ENCODE measurements at regions not wholly inside any gene's neighbourhood (a gene's known extent, or its start where the extent isn't known, plus 50 kb on each side); places are given as distances from the start of the nearest gene placed in this dataset.
"Not testable (repeated sequence)": the region's sequence is repeated elsewhere in the genome, so short reads cannot be mapped to it uniquely, and the experiment has no call there.

- TF ChIP-seq CTCF (conservative IDR thresholded peaks at IDR 0.05); EZH2 (IDR thresholded peaks at IDR 0.05; ENCODE audit: low read depth): not testable (repeated sequence)
These were observed 76.3 kb downstream of the FOXD4L4 start for GRCh38 chr9:65813204-65813603.
